ENCODE measurements at regions not wholly inside any gene's neighbourhood (a gene's known extent, or its start where the extent isn't known, plus 50 kb on each side); places are given as distances from the start of the nearest gene placed in this dataset.
"Not testable (repeated sequence)": the region's sequence is repeated elsewhere in the genome, so short reads cannot be mapped to it uniquely, and the experiment has no call there.

GRCh38 chr1:88457197-88457596 is 226.9 kb upstream of the PKN2 start:
- DNase-seq: no peak

GRCh38 chr1:88461007-88461406 is 223.1 kb upstream of the PKN2 start:
- no peak for DNase-seq

GRCh38 chr1:88462096-88462487 is 222.0 kb upstream of the PKN2 start:
- DNase-seq: no peak

GRCh38 chr1:88462488-88463261 is 221.4 kb upstream of the PKN2 start:
- DNase-seq: no peak

- no peak for DNase-seq
Measured at GRCh38 chr1:88463401-88463985, 220.6 kb upstream of the PKN2 start.

- DNase-seq: no peak
Measured at GRCh38 chr1:88466011-88466410, 218.1 kb upstream of the PKN2 start.

GRCh38 chr1:88466899-88467580 is 217.0 kb upstream of the PKN2 start:
- DNase-seq: no peak

GRCh38 chr1:88472298-88472697 is 211.8 kb upstream of the PKN2 start:
- no peak for DNase-seq

GRCh38 chr1:88472714-88473113 is 211.4 kb upstream of the PKN2 start:
- DNase-seq: no peak

GRCh38 chr1:88474555-88475304 is 209.3 kb upstream of the PKN2 start:
- DNase-seq: no peak

- DNase-seq: no peak
Measured at GRCh38 chr1:88484881-88485280, 199.2 kb upstream of the PKN2 start.

- no peak for DNase-seq
Measured at GRCh38 chr1:88488237-88488636, 195.8 kb upstream of the PKN2 start.

- DNase-seq: no peak
Measured at GRCh38 chr1:88490676-88491075, 193.4 kb upstream of the PKN2 start.

GRCh38 chr1:88499671-88500070 is 184.4 kb upstream of the PKN2 start:
- no peak for DNase-seq

GRCh38 chr1:88502886-88503285 is 181.2 kb upstream of the PKN2 start:
- no peak for DNase-seq

- no peak for DNase-seq
Measured at GRCh38 chr1:88503646-88504045, 180.4 kb upstream of the PKN2 start.

- DNase-seq: no peak
Measured at GRCh38 chr1:88504601-88505000, 179.5 kb upstream of the PKN2 start.

- no peak for DNase-seq
Measured at GRCh38 chr1:88509379-88509778, 174.7 kb upstream of the PKN2 start.

- no peak for DNase-seq
Measured at GRCh38 chr1:88514544-88515060, 169.5 kb upstream of the PKN2 start.

GRCh38 chr1:88517499-88517898 is 166.6 kb upstream of the PKN2 start:
- not testable (repeated sequence) for DNase-seq

GRCh38 chr1:88519156-88519555 is 164.9 kb upstream of the PKN2 start:
- no peak for DNase-seq

- DNase-seq: no peak
Measured at GRCh38 chr1:88523854-88524528, 160.1 kb upstream of the PKN2 start.

- DNase-seq: no peak
Measured at GRCh38 chr1:88526456-88526855, 157.6 kb upstream of the PKN2 start.

All from activated T-cell treated with anti-CD3 and anti-CD28 coated beads for 4 hours (primary cell).